ENCODE measurements at regions not wholly inside any gene's neighbourhood (a gene's known extent, or its start where the extent isn't known, plus 50 kb on each side); places are given as distances from the start of the nearest gene placed in this dataset.

DNA sequence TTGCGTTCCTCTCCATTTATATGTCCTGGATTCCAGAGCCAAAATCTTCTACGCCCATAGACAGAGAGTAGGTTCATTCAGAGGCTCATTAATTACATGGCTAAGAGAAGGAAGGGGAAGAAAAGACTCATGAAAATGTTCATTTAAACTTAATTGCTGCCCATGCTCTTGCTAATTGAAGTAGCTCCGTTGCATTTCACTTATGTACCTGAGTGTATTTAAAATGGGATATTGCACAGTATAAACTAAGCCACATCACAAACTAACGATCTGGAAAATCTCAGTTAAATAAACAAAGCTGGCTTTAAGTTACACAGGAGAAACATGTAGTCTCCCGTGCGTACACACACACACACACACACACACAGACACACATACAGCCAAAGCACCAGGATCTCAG is 269.2 kb downstream of the CDC5L start:
- no peak for TF ChIP-seq CTCF (IDR thresholded peaks at IDR 0.05; ENCODE audit: low read depth, low read length)
- TF ChIP-seq, protein P1, sequence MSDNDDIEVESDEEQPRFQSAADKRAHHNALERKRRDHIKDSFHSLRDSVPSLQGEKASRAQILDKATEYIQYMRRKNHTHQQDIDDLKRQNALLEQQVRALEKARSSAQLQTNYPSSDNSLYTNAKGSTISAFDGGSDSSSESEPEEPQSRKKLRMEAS (IDR thresholded peaks at IDR 0.05; ENCODE audit: low read depth, low read length), result no peak
- no peak for TF ChIP-seq POLR2A (IDR thresholded peaks at IDR 0.05; ENCODE audit: extremely low read depth, insufficient read length)
- no peak for TF ChIP-seq MYC (IDR thresholded peaks at IDR 0.05; ENCODE audit: low read depth, low read length)
